Kidney (tissue), 13 donors: ENCODE measurements at regions not wholly inside any gene's neighbourhood (a gene's known extent, or its start where the extent isn't known, plus 50 kb on each side); places are given as distances from the start of the nearest gene placed in this dataset.

ENCODE experiments used
- DNase-seq, 5 donors: peaks; one replicate each; pipeline ENCODE4 v3.0.0-alpha.2; 2013 to 2020
- FAIRE-seq: peaks from 2 replicates; lab custom pipeline; 2012; peaks lifted over from hg19 to GRCh38; lab: Jason Lieb, UNC
- H3K27ac ChIP-seq, 2 donors: one replicate each; pipeline ENCODE4 v1.7.0; 2013; ENCODE audit warnings: low read depth in 2 of 2, low read length in 2 of 2, inconsistent platforms in 1 of 2
- H3K27me3 ChIP-seq: one replicate; pipeline ENCODE4 v1.7.1; 2013; ENCODE audit warnings: low read length, inconsistent platforms; ENCODE audit not compliant: control insufficient read depth, insufficient read depth
- H3K36me3 ChIP-seq, 3 donors: one replicate each; pipeline versions ENCODE4 v1.7.0 to v1.7.1; 2013; ENCODE audit warnings: low read length in 3 of 3, control low read depth in 1 of 3, inconsistent platforms in 1 of 3; ENCODE audit not compliant: insufficient read depth in 3 of 3, control insufficient read depth in 2 of 3
- H3K4me1 ChIP-seq, 3 donors: one replicate each; pipeline versions ENCODE4 v1.7.0 to v1.7.1; 2013; ENCODE audit warnings: low read length in 3 of 3, inconsistent platforms in 1 of 3, low read depth in 1 of 3; ENCODE audit not compliant: control insufficient read depth in 2 of 3, insufficient read depth in 2 of 3
- H3K4me3 ChIP-seq, 3 donors: one replicate each; pipeline versions ENCODE4 v1.7.0 to v1.8.1; 2013; ENCODE audit warnings: low read length in 3 of 3, control low read depth in 1 of 3, inconsistent platforms in 1 of 3
- H3K9ac ChIP-seq, 3 donors: one replicate each; pipeline versions ENCODE4 v1.7.0 to v1.7.1; 2013; ENCODE audit warnings: low read length in 3 of 3, control low read depth in 1 of 3, inconsistent platforms in 1 of 3
- H3K9me3 ChIP-seq, 3 donors: one replicate each; pipeline versions ENCODE4 v1.7.0 to v1.7.1; 2013; ENCODE audit warnings: low read length in 3 of 3, control low read depth in 1 of 3, inconsistent platforms in 1 of 3; ENCODE audit not compliant: control insufficient read depth in 2 of 3, insufficient read depth in 1 of 3
- intact Hi-C: fragments of 100-400 bp; cut with DNase I; formaldehyde crosslinking; loops from one replicate; pipeline ENCODE4 v1.11.1; 2022
- TF ChIP-seq, protein P1 (sequence below): IDR thresholded peaks from 3 replicates; pipeline ENCODE4 v1.5.1; 2012; ENCODE audit warnings: mild to moderate bottlenecking, moderate library complexity, borderline replicate concordance; ENCODE audit not compliant: insufficient read depth; ENCODE audit errors: extremely low read depth
- donor health status: control.
- donor health status: control.
- donor health status: control.
- donor health status: control.
- donor health status: control.
- donor health status: DM: yes; HTN: yes; CAD: no.
- donor health status: Normal renal cell carcinoma (clear cell type).

DNA sequence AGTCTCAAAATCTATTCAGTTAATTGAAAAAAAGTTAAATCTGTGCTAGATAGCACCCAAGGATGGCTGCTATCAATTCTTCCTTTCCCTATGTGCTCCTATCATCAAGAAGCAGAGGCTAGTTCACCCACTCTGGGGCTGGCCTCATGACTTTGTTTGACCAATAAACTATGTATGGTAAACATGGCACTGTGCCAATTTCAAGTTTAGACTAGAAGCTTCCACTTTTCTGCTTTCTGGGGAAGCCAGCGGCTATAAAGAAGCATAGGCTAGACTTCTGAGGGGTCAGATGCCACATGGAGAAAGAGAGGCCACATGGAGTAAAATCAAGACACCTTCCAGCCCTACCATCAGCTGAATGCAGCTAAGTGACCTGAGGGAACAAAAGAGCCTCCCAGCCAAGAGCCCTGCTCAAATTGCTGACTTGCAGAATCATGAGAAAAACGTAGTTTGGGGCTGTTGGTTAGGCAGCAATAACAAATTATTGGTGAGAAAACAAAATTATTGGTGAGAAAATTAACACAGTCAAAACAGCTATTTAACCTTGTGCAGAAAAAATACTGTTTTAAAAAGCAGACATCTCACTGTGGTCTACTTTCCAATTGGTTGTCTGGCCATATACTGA is 86.5 kb upstream of the SLC14A2 start:
- no peak for DNase-seq
- no peak overlapping the region for H3K27ac ChIP-seq
- H3K27me3 ChIP-seq: no peaks in the 10 kb centered on the region
- intact Hi-C loops: no loop called here
- H3K36me3 ChIP-seq: no peaks in the 10 kb centered on the region
- TF ChIP-seq, protein P1, sequence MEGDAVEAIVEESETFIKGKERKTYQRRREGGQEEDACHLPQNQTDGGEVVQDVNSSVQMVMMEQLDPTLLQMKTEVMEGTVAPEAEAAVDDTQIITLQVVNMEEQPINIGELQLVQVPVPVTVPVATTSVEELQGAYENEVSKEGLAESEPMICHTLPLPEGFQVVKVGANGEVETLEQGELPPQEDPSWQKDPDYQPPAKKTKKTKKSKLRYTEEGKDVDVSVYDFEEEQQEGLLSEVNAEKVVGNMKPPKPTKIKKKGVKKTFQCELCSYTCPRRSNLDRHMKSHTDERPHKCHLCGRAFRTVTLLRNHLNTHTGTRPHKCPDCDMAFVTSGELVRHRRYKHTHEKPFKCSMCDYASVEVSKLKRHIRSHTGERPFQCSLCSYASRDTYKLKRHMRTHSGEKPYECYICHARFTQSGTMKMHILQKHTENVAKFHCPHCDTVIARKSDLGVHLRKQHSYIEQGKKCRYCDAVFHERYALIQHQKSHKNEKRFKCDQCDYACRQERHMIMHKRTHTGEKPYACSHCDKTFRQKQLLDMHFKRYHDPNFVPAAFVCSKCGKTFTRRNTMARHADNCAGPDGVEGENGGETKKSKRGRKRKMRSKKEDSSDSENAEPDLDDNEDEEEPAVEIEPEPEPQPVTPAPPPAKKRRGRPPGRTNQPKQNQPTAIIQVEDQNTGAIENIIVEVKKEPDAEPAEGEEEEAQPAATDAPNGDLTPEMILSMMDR: no peak
- H3K9ac ChIP-seq: no peak overlapping the region
- no peaks in the 10 kb centered on the region for H3K9me3 ChIP-seq
- FAIRE-seq: no peak
- no peak overlapping the region for H3K4me3 ChIP-seq
- H3K4me1 ChIP-seq: peaks cover 0 to 3% (median 0%) of the 10 kb centered on the region in 3 donors

GRCh38 chr18:45538444-45538843 is 76.8 kb upstream of the SLC14A2 start:
- DNase-seq: no peak
- Histone ChIP-seq H3K27ac (no peak overlapping the region), H3K4me3 (no peak overlapping the region), H3K9ac (no peak overlapping the region), H3K27me3 (no peaks in the 10 kb centered on the region), H3K36me3 (no peaks in the 10 kb centered on the region), H3K9me3 (no peaks in the 10 kb centered on the region), H3K4me1 (peaks cover 0 to 9% (median 4%) of the 10 kb centered on the region in 3 donors)
- intact Hi-C loops: no loop called here
- FAIRE-seq: no peak
- TF ChIP-seq, protein P1: no peak

GRCh38 chr18:45539491-45539891 is 75.8 kb upstream of the SLC14A2 start:
- intact Hi-C loops: no loop called here
- Histone ChIP-seq H3K4me3 (no peak overlapping the region), H3K36me3 (no peaks in the 10 kb centered on the region), H3K9me3 (no peaks in the 10 kb centered on the region), H3K27me3 (no peaks in the 10 kb centered on the region), H3K9ac (no peak overlapping the region), H3K4me1 (peaks cover 0 to 9% (median 4%) of the 10 kb centered on the region in 3 donors), H3K27ac (peak overlapping the region in 1 of 2 donors; percentile 11)
- TF ChIP-seq, protein P1: no peak
- DNase-seq (peak in 4 of 5 donors; percentile 55 to 93 (median 76)), FAIRE-seq (no peak)
